ENCODE measurements at regions not wholly inside any gene's neighbourhood (a gene's known extent, or its start where the extent isn't known, plus 50 kb on each side); places are given as distances from the start of the nearest gene placed in this dataset.

GRCh38 chr2:13009027-13009642 is 292.4 kb downstream of the TRIB2 start:
- WGBS, 2 donors = 80 to 87% methylated on average over 5 of the region's 5 CpGs
- ATAC-seq = no peak
- no peak overlapping the region for H3K4me3 ChIP-seq

GRCh38 chr2:13010283-13010682 is 293.5 kb downstream of the TRIB2 start:
- Histone ChIP-seq H3K4me1 (peaks cover 11% of the 10 kb centered on the region), H3K4me3 (no peak overlapping the region), H3K9me3 (no peaks in the 10 kb centered on the region), H3K27me3 (no peaks in the 10 kb centered on the region), H3K27ac (no peak overlapping the region), H3K36me3 (replicated peaks in 1 of 2; ENCODE audit: insufficient read depth in 1 of 2, low read depth in 2 of 2) (no peaks in the 10 kb centered on the region)
- intact Hi-C loops (cut with DNase I) = no loop called here
- TF ChIP-seq POLR2A (IDR thresholded peaks at IDR 0.05) (no peak), CTCF (IDR thresholded peaks at IDR 0.05) (no peak)
- no peak for DNase-seq
- 51 to 72% methylated on average over 3 to 5 of the region's 5 CpGs for WGBS, 2 donors
- no peak for ATAC-seq

More at GRCh38 chr2:13009027-13009642, 292.4 kb downstream of the TRIB2 start:
- Histone ChIP-seq H3K36me3 (replicated peaks in 1 of 2; ENCODE audit: insufficient read depth in 1 of 2, low read depth in 2 of 2) (no peaks in the 10 kb centered on the region), H3K27me3 (no peaks in the 10 kb centered on the region), H3K4me1 (peaks cover 11% of the 10 kb centered on the region), H3K27ac (no peak overlapping the region), H3K9me3 (no peaks in the 10 kb centered on the region)
- intact Hi-C loops (cut with DNase I) = loop anchor here (10.0 kb wide), 1 partner anchor 1144 kb away; no protein-coding TSS in a partner anchor
- TF ChIP-seq CTCF (IDR thresholded peaks at IDR 0.05) (no peak), POLR2A (IDR thresholded peaks at IDR 0.05) (no peak)
- no peak for DNase-seq

- H3K27me3 ChIP-seq = no peaks in the 10 kb centered on the region
- TF ChIP-seq CTCF (IDR thresholded peaks at IDR 0.05) = no peak
- no peak for TF ChIP-seq POLR2A (IDR thresholded peaks at IDR 0.05)
- intact Hi-C loops (cut with DNase I) = no loop called here
- 94% methylated on average over 3 of the region's 3 CpGs for WGBS, 2 donors
- no peak overlapping the region for H3K27ac ChIP-seq
- H3K4me3 ChIP-seq = no peak overlapping the region
- no peak for ATAC-seq
- no peak for DNase-seq
- no peaks in the 10 kb centered on the region for H3K9me3 ChIP-seq
- H3K4me1 ChIP-seq = no peaks in the 10 kb centered on the region
- H3K36me3 ChIP-seq (replicated peaks in 1 of 2; ENCODE audit: insufficient read depth in 1 of 2, low read depth in 2 of 2) = no peaks in the 10 kb centered on the region
Measured at GRCh38 chr2:13014783-13015182, 298.0 kb downstream of the TRIB2 start.

- no peak overlapping the region for H3K27ac ChIP-seq
- H3K27me3 ChIP-seq = no peaks in the 10 kb centered on the region
- 77% methylated on average over 2 of the region's 2 CpGs for WGBS, 2 donors
- TF ChIP-seq POLR2A (IDR thresholded peaks at IDR 0.05) = no peak
- no peak for TF ChIP-seq CTCF (IDR thresholded peaks at IDR 0.05)
- no peak for ATAC-seq
- no peak overlapping the region for H3K4me3 ChIP-seq
- intact Hi-C loops (cut with DNase I) = no loop called here
- no peak for DNase-seq
- H3K36me3 ChIP-seq (replicated peaks in 1 of 2; ENCODE audit: insufficient read depth in 1 of 2, low read depth in 2 of 2) = no peaks in the 10 kb centered on the region
- no peaks in the 10 kb centered on the region for H3K9me3 ChIP-seq
- H3K4me1 ChIP-seq = no peaks in the 10 kb centered on the region
Measured at GRCh38 chr2:13015532-13016320, 299.0 kb downstream of the TRIB2 start.

All from body of pancreas (tissue), 4 donors.